ENCODE measurements at regions not wholly inside any gene's neighbourhood (a gene's known extent, or its start where the extent isn't known, plus 50 kb on each side); places are given as distances from the start of the nearest gene placed in this dataset.

GRCh38 chr14:58717813-58718212 lies 80.1 kb downstream of the DACT1 start:
- no peaks in the 10 kb centered on the region for H3K36me3 ChIP-seq (replicated peaks)
- no peaks in the 10 kb centered on the region for H3K9me3 ChIP-seq
- in situ Hi-C loops (cut with MboI; ENCODE audit: low sequenced_read_pairs) = no loop called here
- no peak overlapping the region for H3K4me3 ChIP-seq
- DNase-seq (ENCODE audit: low spot score in 2 of 2) = no peak
- no peaks in the 10 kb centered on the region for H3K4me1 ChIP-seq
- H3K27me3 ChIP-seq (ENCODE audit: low read depth) = peaks cover 5% of the 10 kb centered on the region; the same call in 1 of the 2 replicates

GRCh38 chr14:58718226-58719205 lies 80.8 kb downstream of the DACT1 start:
- Histone ChIP-seq H3K4me1 (no peaks in the 10 kb centered on the region), H3K36me3 (replicated peaks) (no peaks in the 10 kb centered on the region), H3K4me3 (no peak overlapping the region), H3K9me3 (no peaks in the 10 kb centered on the region), H3K27me3 (ENCODE audit: low read depth) (peaks cover 5% of the 10 kb centered on the region; the same call in 1 of the 2 replicates)
- in situ Hi-C loops (cut with MboI; ENCODE audit: low sequenced_read_pairs) = no loop called here
- DNase-seq (ENCODE audit: low spot score in 2 of 2) = no peak

GRCh38 chr14:58721723-58722122 lies 84.0 kb downstream of the DACT1 start:
- no peaks in the 10 kb centered on the region for H3K9me3 ChIP-seq
- in situ Hi-C loops (cut with MboI; ENCODE audit: low sequenced_read_pairs) = no loop called here

GRCh38 chr14:58722441-58722840 lies 84.7 kb downstream of the DACT1 start:
- in situ Hi-C loops (cut with MboI; ENCODE audit: low sequenced_read_pairs) = no loop called here
- Histone ChIP-seq H3K4me1 (no peaks in the 10 kb centered on the region), H3K27me3 (ENCODE audit: low read depth) (peaks cover 5% of the 10 kb centered on the region; the same call in 1 of the 2 replicates), H3K9me3 (no peaks in the 10 kb centered on the region), H3K36me3 (replicated peaks) (no peaks in the 10 kb centered on the region), H3K4me3 (no peak overlapping the region)
- DNase-seq (ENCODE audit: low spot score in 2 of 2) = no peak

More at GRCh38 chr14:58721723-58722122, 84.0 kb downstream of the DACT1 start:
- H3K4me3 ChIP-seq = no peak overlapping the region
- H3K36me3 ChIP-seq (replicated peaks) = no peaks in the 10 kb centered on the region
- no peak for DNase-seq (ENCODE audit: low spot score in 2 of 2)
- peaks cover 8% of the 10 kb centered on the region; the same call in 1 of the 2 replicates for H3K27me3 ChIP-seq (ENCODE audit: low read depth)
- no peaks in the 10 kb centered on the region for H3K4me1 ChIP-seq

- Histone ChIP-seq H3K9me3 (no peaks in the 10 kb centered on the region), H3K4me3 (no peak overlapping the region), H3K36me3 (replicated peaks) (no peaks in the 10 kb centered on the region), H3K4me1 (no peaks in the 10 kb centered on the region), H3K27me3 (ENCODE audit: low read depth) (peaks cover 5% of the 10 kb centered on the region; the same call in 1 of the 2 replicates)
- no peak for DNase-seq (ENCODE audit: low spot score in 2 of 2)
- in situ Hi-C loops (cut with MboI; ENCODE audit: low sequenced_read_pairs) = no loop called here
Measured at GRCh38 chr14:58724206-58724605, 86.4 kb downstream of the DACT1 start.

GRCh38 chr14:58724702-58725101 lies 86.9 kb downstream of the DACT1 start:
- in situ Hi-C loops (cut with MboI; ENCODE audit: low sequenced_read_pairs) = no loop called here
- peaks cover 5% of the 10 kb centered on the region; the same call in 1 of the 2 replicates for H3K27me3 ChIP-seq (ENCODE audit: low read depth)
- no peaks in the 10 kb centered on the region for H3K9me3 ChIP-seq
- no peaks in the 10 kb centered on the region for H3K36me3 ChIP-seq (replicated peaks)
- DNase-seq (ENCODE audit: low spot score in 2 of 2) = no peak
- no peaks in the 10 kb centered on the region for H3K4me1 ChIP-seq
- H3K4me3 ChIP-seq = no peak overlapping the region

- no peaks in the 10 kb centered on the region for H3K4me1 ChIP-seq
- peaks cover 5% of the 10 kb centered on the region; the same call in 1 of the 2 replicates for H3K27me3 ChIP-seq (ENCODE audit: low read depth)
- no peaks in the 10 kb centered on the region for H3K9me3 ChIP-seq
- no peak for DNase-seq (ENCODE audit: low spot score in 2 of 2)
- H3K4me3 ChIP-seq = no peak overlapping the region
- in situ Hi-C loops (cut with MboI; ENCODE audit: low sequenced_read_pairs) = no loop called here
- H3K36me3 ChIP-seq (replicated peaks) = no peaks in the 10 kb centered on the region
Measured at GRCh38 chr14:58725226-58725625, 87.5 kb downstream of the DACT1 start.

GRCh38 chr14:58725871-58726270 lies 88.1 kb downstream of the DACT1 start:
- no peak for DNase-seq (ENCODE audit: low spot score in 2 of 2)
- no peaks in the 10 kb centered on the region for H3K4me1 ChIP-seq
- peaks cover 7% of the 10 kb centered on the region; the same call in 1 of the 2 replicates for H3K27me3 ChIP-seq (ENCODE audit: low read depth)
- no peaks in the 10 kb centered on the region for H3K9me3 ChIP-seq
- in situ Hi-C loops (cut with MboI; ENCODE audit: low sequenced_read_pairs) = no loop called here
- H3K4me3 ChIP-seq = no peak overlapping the region
- H3K36me3 ChIP-seq (replicated peaks) = no peaks in the 10 kb centered on the region

- H3K4me1 ChIP-seq = no peaks in the 10 kb centered on the region
- no peak overlapping the region for H3K4me3 ChIP-seq
- in situ Hi-C loops (cut with MboI; ENCODE audit: low sequenced_read_pairs) = no loop called here
- no peaks in the 10 kb centered on the region for H3K36me3 ChIP-seq (replicated peaks)
- no peaks in the 10 kb centered on the region for H3K9me3 ChIP-seq
- peaks cover 14% of the 10 kb centered on the region for H3K27me3 ChIP-seq (ENCODE audit: low read depth)
- no peak for DNase-seq (ENCODE audit: low spot score in 2 of 2)
Measured at GRCh38 chr14:58730792-58731464, 93.2 kb downstream of the DACT1 start.

- H3K36me3 ChIP-seq (replicated peaks) = no peaks in the 10 kb centered on the region
- no peak overlapping the region for H3K4me3 ChIP-seq
- no peaks in the 10 kb centered on the region for H3K9me3 ChIP-seq
- in situ Hi-C loops (cut with MboI; ENCODE audit: low sequenced_read_pairs) = no loop called here
- H3K4me1 ChIP-seq = no peaks in the 10 kb centered on the region
- DNase-seq (ENCODE audit: low spot score in 2 of 2) = no peak
- H3K27me3 ChIP-seq (ENCODE audit: low read depth) = peaks cover 11% of the 10 kb centered on the region
Measured at GRCh38 chr14:58731465-58732293, 93.9 kb downstream of the DACT1 start.

GRCh38 chr14:58732387-58732786 lies 94.6 kb downstream of the DACT1 start:
- Histone ChIP-seq H3K4me1 (no peaks in the 10 kb centered on the region), H3K36me3 (replicated peaks) (no peaks in the 10 kb centered on the region), H3K9me3 (no peaks in the 10 kb centered on the region), H3K27me3 (ENCODE audit: low read depth) (peaks cover 11% of the 10 kb centered on the region), H3K4me3 (no peak overlapping the region)
- in situ Hi-C loops (cut with MboI; ENCODE audit: low sequenced_read_pairs) = no loop called here
- DNase-seq (ENCODE audit: low spot score in 2 of 2) = no peak

GRCh38 chr14:58733451-58734208 lies 95.9 kb downstream of the DACT1 start:
- no peaks in the 10 kb centered on the region for H3K36me3 ChIP-seq (replicated peaks)
- H3K4me1 ChIP-seq = no peaks in the 10 kb centered on the region
- in situ Hi-C loops (cut with MboI; ENCODE audit: low sequenced_read_pairs) = no loop called here
- H3K9me3 ChIP-seq = no peaks in the 10 kb centered on the region
- no peak for DNase-seq (ENCODE audit: low spot score in 2 of 2)
- H3K4me3 ChIP-seq = no peak overlapping the region
- H3K27me3 ChIP-seq (ENCODE audit: low read depth) = peaks cover 11% of the 10 kb centered on the region

- H3K4me3 ChIP-seq = no peak overlapping the region
- in situ Hi-C loops (cut with MboI; ENCODE audit: low sequenced_read_pairs) = no loop called here
- H3K27me3 ChIP-seq (ENCODE audit: low read depth) = peaks cover 11% of the 10 kb centered on the region
- no peaks in the 10 kb centered on the region for H3K4me1 ChIP-seq
- H3K9me3 ChIP-seq = no peaks in the 10 kb centered on the region
- H3K36me3 ChIP-seq (replicated peaks) = no peaks in the 10 kb centered on the region
- DNase-seq (ENCODE audit: low spot score in 2 of 2) = no peak
Measured at GRCh38 chr14:58735596-58735995, 97.8 kb downstream of the DACT1 start.
